DOHH2 (cell line): ENCODE measurements at regions not wholly inside any gene's neighbourhood (a gene's known extent, or its start where the extent isn't known, plus 50 kb on each side); places are given as distances from the start of the nearest gene placed in this dataset.

ENCODE experiments used
- H3F3A ChIP-seq: fragments of 200-600 bp; sonication (generic), shearing (Covaris generic); 2 replicates; pipeline ENCODE4 v1.6.0; 2016; ENCODE audit warnings: antibody characterized with exemption, mild to moderate bottlenecking; ENCODE audit not compliant: control insufficient read depth, insufficient read depth
- H3K27ac ChIP-seq: fragments of 200-600 bp; sonication (generic); 2 replicates; pipeline ENCODE4 v1.5.1; 2014; ENCODE audit warnings: low read depth, mild to moderate bottlenecking, low read length, moderate library complexity
- H3K27me3 ChIP-seq: fragments of 200-600 bp; sonication (generic); 2 replicates; pipeline ENCODE4 v1.6.1; 2014; ENCODE audit warnings: mild to moderate bottlenecking, low read length, mixed read lengths; ENCODE audit not compliant: control insufficient read depth
- H3K36me3 ChIP-seq: fragments of 200-600 bp; sonication (generic); 2 replicates; pipeline ENCODE4 v1.6.1; 2014; ENCODE audit warnings: mild to moderate bottlenecking, low read length, moderate library complexity, mixed read lengths; ENCODE audit not compliant: control insufficient read depth
- H3K4me1 ChIP-seq: fragments of 200-600 bp; sonication (generic); 2 replicates; pipeline ENCODE4 v1.6.1; 2014; ENCODE audit warnings: mild to moderate bottlenecking, low read length, mixed read lengths; ENCODE audit not compliant: control insufficient read depth
- H3K4me2 ChIP-seq: fragments of 200-600 bp; sonication (generic); 2 replicates; pipeline ENCODE4 v1.6.0; 2014; ENCODE audit warnings: mild to moderate bottlenecking, low read length, moderate library complexity
- H3K4me3 ChIP-seq: fragments of 200-600 bp; sonication (generic); 2 replicates; pipeline ENCODE4 v1.5.1; 2014; ENCODE audit warnings: mild to moderate bottlenecking, low read length, mixed read lengths
- H3K79me2 ChIP-seq: fragments of 200-600 bp; sonication (generic); 2 replicates; pipeline ENCODE4 v1.6.1; 2014; ENCODE audit warnings: mild to moderate bottlenecking, low read length, mixed read lengths; ENCODE audit not compliant: control insufficient read depth
- H3K9me2 ChIP-seq: fragments of 200-600 bp; sonication (generic); replicated peaks from 2 replicates; pipeline ENCODE4 v1.6.1; 2014; ENCODE audit warnings: mild to moderate bottlenecking, low read length, mixed read lengths; ENCODE audit not compliant: control insufficient read depth
- H3K9me3 ChIP-seq: fragments of 200-600 bp; sonication (generic); 2 replicates; pipeline ENCODE4 v1.6.1; 2014; ENCODE audit warnings: antibody characterized with exemption, low read length, mixed read lengths; ENCODE audit not compliant: control insufficient read depth, insufficient read depth
- H4K20me1 ChIP-seq: fragments of 200-600 bp; sonication (generic); 2 replicates; pipeline ENCODE4 v1.6.0; 2014; ENCODE audit warnings: low read depth, mild to moderate bottlenecking, antibody characterized with exemption, low read length, moderate library complexity; ENCODE audit not compliant: control insufficient read depth, insufficient read depth
- EZH2phosphoT487 ChIP-seq: fragments of 200-600 bp; sonication (generic); IDR thresholded peaks from 2 replicates; pipeline ENCODE4 v1.6.1; 2017; ENCODE audit warnings: borderline replicate concordance, mild to moderate bottlenecking, antibody characterized with exemption, low read length, moderate library complexity, mixed read lengths
- TF ChIP-seq, protein P1 (sequence below): fragments of 200-600 bp; sonication (generic); IDR thresholded peaks from one replicate; pipeline ENCODE4 v1.5.1; 2014; ENCODE audit warnings: antibody characterized with exemption, mild to moderate bottlenecking, low read depth, low read length; ENCODE audit not compliant: poor library complexity, severe bottlenecking

DNA sequence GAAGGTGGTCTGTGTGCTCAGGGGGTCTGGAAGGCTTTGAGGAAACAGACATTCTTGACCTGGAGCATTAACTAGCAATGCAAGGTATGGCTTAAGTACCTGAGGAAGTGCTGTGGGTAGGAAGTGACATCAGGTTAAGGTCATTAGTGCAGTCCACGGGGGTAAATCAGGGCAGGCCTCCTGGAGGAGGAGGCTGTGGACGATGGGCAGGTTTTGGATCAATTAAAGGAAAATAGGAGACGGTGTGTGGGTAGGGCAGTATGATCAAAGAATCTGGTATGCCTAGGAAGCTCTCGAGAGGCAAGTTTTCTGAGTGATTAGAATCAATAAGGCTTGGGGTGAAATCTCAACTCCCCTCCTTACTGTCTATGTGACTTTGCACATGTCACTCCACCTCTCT lies 295.3 kb downstream of the AACS start:
- H3K4me2 ChIP-seq: no peak overlapping the region
- no peaks in the 10 kb centered on the region for H3K9me2 ChIP-seq

GRCh38 chr12:125371033-125371432 lies 305.8 kb downstream of the AACS start:
- Histone ChIP-seq H3K4me3 (no peak overlapping the region), H3K4me1 (no peaks in the 10 kb centered on the region), H3F3A (no peaks in the 10 kb centered on the region), H4K20me1 (no peaks in the 10 kb centered on the region), H3K9me3 (no peaks in the 10 kb centered on the region), H3K79me2 (no peaks in the 10 kb centered on the region), H3K4me2 (no peak overlapping the region), H3K27ac (no peak overlapping the region), H3K27me3 (peaks cover 6% of the 10 kb centered on the region), H3K9me2 (no peaks in the 10 kb centered on the region), H3K36me3 (no peaks in the 10 kb centered on the region)
- TF ChIP-seq, protein P1, sequence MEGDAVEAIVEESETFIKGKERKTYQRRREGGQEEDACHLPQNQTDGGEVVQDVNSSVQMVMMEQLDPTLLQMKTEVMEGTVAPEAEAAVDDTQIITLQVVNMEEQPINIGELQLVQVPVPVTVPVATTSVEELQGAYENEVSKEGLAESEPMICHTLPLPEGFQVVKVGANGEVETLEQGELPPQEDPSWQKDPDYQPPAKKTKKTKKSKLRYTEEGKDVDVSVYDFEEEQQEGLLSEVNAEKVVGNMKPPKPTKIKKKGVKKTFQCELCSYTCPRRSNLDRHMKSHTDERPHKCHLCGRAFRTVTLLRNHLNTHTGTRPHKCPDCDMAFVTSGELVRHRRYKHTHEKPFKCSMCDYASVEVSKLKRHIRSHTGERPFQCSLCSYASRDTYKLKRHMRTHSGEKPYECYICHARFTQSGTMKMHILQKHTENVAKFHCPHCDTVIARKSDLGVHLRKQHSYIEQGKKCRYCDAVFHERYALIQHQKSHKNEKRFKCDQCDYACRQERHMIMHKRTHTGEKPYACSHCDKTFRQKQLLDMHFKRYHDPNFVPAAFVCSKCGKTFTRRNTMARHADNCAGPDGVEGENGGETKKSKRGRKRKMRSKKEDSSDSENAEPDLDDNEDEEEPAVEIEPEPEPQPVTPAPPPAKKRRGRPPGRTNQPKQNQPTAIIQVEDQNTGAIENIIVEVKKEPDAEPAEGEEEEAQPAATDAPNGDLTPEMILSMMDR: no peak
- TF ChIP-seq EZH2phosphoT487: no peak

More for the DNA sequence above, 295.3 kb downstream of the AACS start:
- H3K4me1 ChIP-seq: no peaks in the 10 kb centered on the region
- TF ChIP-seq, protein P1: no peak
- no peak for TF ChIP-seq EZH2phosphoT487
- no peaks in the 10 kb centered on the region for H4K20me1 ChIP-seq
- H3K79me2 ChIP-seq: no peaks in the 10 kb centered on the region
- no peaks in the 10 kb centered on the region for H3K9me3 ChIP-seq
- H3K4me3 ChIP-seq: no peak overlapping the region
- H3K36me3 ChIP-seq: no peaks in the 10 kb centered on the region
- H3K27ac ChIP-seq: no peak overlapping the region
- H3K27me3 ChIP-seq: no peaks in the 10 kb centered on the region
- H3F3A ChIP-seq: no peaks in the 10 kb centered on the region

- Histone ChIP-seq H3K9me3 (no peaks in the 10 kb centered on the region), H3K9me2 (no peaks in the 10 kb centered on the region), H3K27ac (no peak overlapping the region), H3K27me3 (peaks cover 6% of the 10 kb centered on the region), H3K36me3 (no peaks in the 10 kb centered on the region), H3K4me3 (no peak overlapping the region), H4K20me1 (no peaks in the 10 kb centered on the region), H3K4me1 (no peaks in the 10 kb centered on the region), H3K4me2 (no peak overlapping the region), H3K79me2 (no peaks in the 10 kb centered on the region), H3F3A (no peaks in the 10 kb centered on the region)
- TF ChIP-seq, protein P1: no peak
- TF ChIP-seq EZH2phosphoT487: no peak
These were observed 306.9 kb downstream of the AACS start for GRCh38 chr12:125372085-125372484.

DNA sequence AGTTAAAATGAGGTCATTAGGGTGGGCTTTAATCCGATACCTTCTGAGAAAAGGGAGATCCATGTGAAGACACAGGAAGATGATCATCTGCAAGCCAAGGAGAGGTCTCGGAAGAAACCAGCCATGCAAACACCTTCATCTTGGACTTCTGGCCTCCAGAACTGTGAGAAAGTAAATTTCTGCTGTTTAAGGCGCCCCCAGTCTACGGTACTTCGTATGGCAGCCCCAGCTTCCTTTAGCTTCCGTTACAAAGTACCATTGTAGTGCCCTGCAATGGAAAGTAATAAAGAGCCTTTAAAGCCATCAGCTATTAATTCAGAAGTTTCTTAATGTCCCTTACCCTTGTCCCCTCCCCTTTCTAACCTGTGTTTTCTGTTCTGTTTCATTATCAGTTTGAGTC lies 308.1 kb downstream of the AACS start:
- Histone ChIP-seq H3K27me3 (peaks cover 6% of the 10 kb centered on the region), H3K27ac (no peak overlapping the region), H3K4me1 (no peaks in the 10 kb centered on the region), H3K9me3 (no peaks in the 10 kb centered on the region), H3K79me2 (no peaks in the 10 kb centered on the region), H3K9me2 (no peaks in the 10 kb centered on the region), H3K36me3 (no peaks in the 10 kb centered on the region), H4K20me1 (no peaks in the 10 kb centered on the region), H3F3A (no peaks in the 10 kb centered on the region), H3K4me2 (no peak overlapping the region), H3K4me3 (no peak overlapping the region)
- TF ChIP-seq EZH2phosphoT487: no peak
- TF ChIP-seq, protein P1: no peak
